Neuronal stem cell (in vitro differentiated cells): ENCODE measurements at regions not wholly inside any gene's neighbourhood (a gene's known extent, or its start where the extent isn't known, plus 50 kb on each side); places are given as distances from the start of the nearest gene placed in this dataset.

Source experiments
- DNase-seq: peaks from one replicate; pipeline ENCODE4 v3.0.0-alpha.2; 2013; ENCODE audit warnings: low spot score
- H2AFZ ChIP-seq: one replicate; pipeline ENCODE4 v1.6.1; 2013; ENCODE audit warnings: mild to moderate bottlenecking, low read length, inconsistent platforms
- H2AK5ac ChIP-seq: 2 replicates; pipeline ENCODE4 v1.6.1; 2013; ENCODE audit warnings: low read depth, mild to moderate bottlenecking, inconsistent platforms, low read length, moderate library complexity, mixed read lengths
- H2BK120ac ChIP-seq: 2 replicates; pipeline ENCODE4 v1.6.1; 2013; ENCODE audit warnings: low read depth, mild to moderate bottlenecking, inconsistent platforms, low read length, moderate library complexity, mixed read lengths
- H2BK12ac ChIP-seq: one replicate; pipeline ENCODE4 v1.6.1; 2013; ENCODE audit warnings: low read length, inconsistent platforms
- H2BK15ac ChIP-seq: 2 replicates; pipeline ENCODE4 v1.6.1; 2013; ENCODE audit warnings: mild to moderate bottlenecking, low read length, inconsistent platforms, mixed read lengths
- H2BK5ac ChIP-seq: one replicate; pipeline ENCODE4 v1.6.1; 2013; ENCODE audit warnings: inconsistent platforms, mild to moderate bottlenecking, low read length, moderate library complexity
- H3K14ac ChIP-seq: one replicate; pipeline ENCODE4 v1.6.1; 2013; ENCODE audit warnings: low read length, inconsistent platforms
- H3K18ac ChIP-seq: 2 replicates; pipeline ENCODE4 v1.6.1; 2013; ENCODE audit warnings: low read length, inconsistent platforms
- H3K23ac ChIP-seq: 2 replicates; pipeline ENCODE4 v1.6.1; 2013; ENCODE audit warnings: low read depth, mild to moderate bottlenecking, mixed read lengths, low read length, inconsistent platforms; ENCODE audit not compliant: poor library complexity
- H3K27ac ChIP-seq: replicated peaks from 3 replicates; pipeline ENCODE4 v1.5.1; 2013; ENCODE audit warnings: low read length, inconsistent platforms
- H3K27me3 ChIP-seq, 3 experiments: 2 replicates each; pipeline ENCODE4 v1.6.1; 2013; ENCODE audit warnings: low read length in 3 of 3, mild to moderate bottlenecking in 2 of 3, inconsistent platforms in 1 of 3, low read depth in 1 of 3, mixed read lengths in 1 of 3, moderate library complexity in 1 of 3; ENCODE audit not compliant: control insufficient read depth in 3 of 3, insufficient read depth in 3 of 3
- H3K36me3 ChIP-seq, 2 donors: replicated peaks in 1 of 2; 2 replicates each; pipeline ENCODE4 v1.6.1; 2013; ENCODE audit warnings: low read length in 2 of 2; ENCODE audit not compliant: control insufficient read depth in 2 of 2, insufficient read depth in 2 of 2
- H3K4ac ChIP-seq: 2 replicates; pipeline ENCODE4 v1.6.1; 2013; ENCODE audit warnings: inconsistent platforms, mild to moderate bottlenecking, low read length, moderate library complexity
- H3K4me1 ChIP-seq, 2 donors: 1 replicate in 1 of 2; 2 replicates in 1 of 2; pipeline ENCODE4 v1.6.1; 2013; ENCODE audit warnings: low read length in 2 of 2, low read depth in 1 of 2; ENCODE audit not compliant: control insufficient read depth in 2 of 2, insufficient read depth in 1 of 2
- H3K4me2 ChIP-seq: one replicate; pipeline ENCODE4 v1.6.1; 2013; ENCODE audit warnings: mild to moderate bottlenecking, low read length, inconsistent platforms; ENCODE audit not compliant: insufficient read depth, poor library complexity, severe bottlenecking
- H3K4me3 ChIP-seq, 2 donors: 2 replicates each; pipeline ENCODE4 v1.5.1; 2013; ENCODE audit warnings: low read length in 2 of 2, mild to moderate bottlenecking in 2 of 2, inconsistent platforms in 1 of 2, moderate library complexity in 1 of 2
- H3K79me1 ChIP-seq: one replicate; pipeline ENCODE4 v1.6.1; 2013; ENCODE audit warnings: low read depth, mild to moderate bottlenecking, inconsistent platforms, low read length, moderate library complexity
- H3K9ac ChIP-seq: one replicate; pipeline ENCODE4 v1.6.1; 2013; ENCODE audit warnings: mild to moderate bottlenecking, low read depth, low read length, inconsistent platforms; ENCODE audit not compliant: poor library complexity
- H3K9me3 ChIP-seq, 2 donors: replicated peaks in 1 of 2; 2 replicates each; pipeline versions ENCODE3 to v1.6.1; 2013; ENCODE audit warnings: low read length in 2 of 2, mild to moderate bottlenecking in 2 of 2, inconsistent platforms in 1 of 2, low read depth in 1 of 2, mixed read lengths in 1 of 2, moderate library complexity in 1 of 2; ENCODE audit not compliant: control insufficient read depth in 2 of 2, insufficient read depth in 1 of 2
- H4K8ac ChIP-seq: one replicate; pipeline ENCODE4 v1.6.1; 2013; ENCODE audit warnings: low read depth, mild to moderate bottlenecking, inconsistent platforms, low read length, moderate library complexity
- H4K91ac ChIP-seq: one replicate; pipeline ENCODE4 v1.6.1; 2013; ENCODE audit warnings: low read length, low read depth, mild to moderate bottlenecking, inconsistent platforms; ENCODE audit not compliant: poor library complexity
- WGBS, 2 donors: extraction: QIAGEN DNeasy Blood & Tissue Kit; methylation state at CpG; one replicate each; pipeline ENCODE4 v1.1.7; 2013; ENCODE audit warnings: missing lambda C conversion rate in 2 of 2, mixed read lengths in 1 of 2; ENCODE audit not compliant: insufficient read length in 2 of 2, insufficient replicate concordance in 1 of 2; ENCODE audit errors: extremely low coverage in 2 of 2; 5-methylcytosine and 5-hydroxymethylcytosine counted together

DNA sequence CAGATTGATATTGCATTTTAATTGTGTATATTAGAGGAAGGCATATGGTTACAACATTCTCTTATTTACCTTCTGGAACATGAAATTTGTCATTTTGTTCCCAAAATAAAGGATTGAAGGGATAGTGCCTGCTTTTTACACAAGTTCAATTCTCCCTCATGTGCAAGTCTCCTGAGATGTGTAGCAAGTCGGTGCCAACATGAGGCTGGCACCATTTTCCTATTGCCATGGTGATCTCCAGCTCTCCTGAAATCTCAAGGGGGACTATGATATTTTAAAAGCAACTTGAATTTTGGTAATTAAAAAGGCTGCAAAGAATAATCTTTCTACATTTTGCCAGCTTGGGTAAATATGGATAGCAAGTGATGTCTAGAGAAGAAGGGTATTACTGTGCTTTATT is 693.3 kb upstream of the WWC1 start:
- Histone ChIP-seq H2AFZ (no peak overlapping the region), H3K14ac (no peak overlapping the region), H3K27ac (no peak overlapping the region), H3K4me1 (peaks cover 0 to 3% of the 10 kb centered on the region in 2 donors), H3K23ac (no peak overlapping the region), H3K79me1 (no peaks in the 10 kb centered on the region), H2BK12ac (no peak overlapping the region), H3K4ac (no peak overlapping the region), H2BK15ac (no peak overlapping the region), H3K18ac (no peak overlapping the region), H3K4me2 (no peak overlapping the region), H3K36me3 (no peaks in the 10 kb centered on the region), H2BK120ac (no peak overlapping the region), H4K91ac (no peak overlapping the region), H4K8ac (no peak overlapping the region), H3K4me3 (no peak overlapping the region), H3K9ac (no peak overlapping the region), H3K27me3 (no peaks in the 10 kb centered on the region), H3K9me3 (no peaks in the 10 kb centered on the region), H2BK5ac (no peak overlapping the region), H2AK5ac (no peak overlapping the region)
- no peak for DNase-seq
- no CpG with 5 or more reads among the region's 1 CpG for WGBS, 2 donors

DNA sequence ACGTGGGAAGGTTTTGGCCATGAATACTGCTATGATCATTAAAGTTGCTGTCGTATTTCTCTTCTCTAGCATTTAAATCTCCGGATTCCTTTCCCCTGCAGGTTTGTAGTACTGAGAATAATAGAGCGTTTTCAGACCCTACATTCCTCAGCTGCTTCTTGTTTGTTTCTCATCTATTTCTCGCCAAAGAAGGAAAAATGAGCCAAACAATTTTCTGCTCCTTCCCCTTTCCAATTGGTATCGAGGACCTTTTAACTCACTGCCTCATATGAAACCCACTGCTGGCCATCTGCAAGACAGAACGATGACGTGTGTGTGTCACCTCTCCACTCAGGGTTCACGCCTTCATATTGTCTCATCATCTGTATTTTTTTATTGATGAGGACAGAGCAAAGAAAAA is 689.4 kb upstream of the WWC1 start:
- H3K4me3 ChIP-seq: no peak overlapping the region
- H2AFZ ChIP-seq: no peak overlapping the region
- H3K23ac ChIP-seq: no peak overlapping the region
- no peak for DNase-seq
- H2BK12ac ChIP-seq: no peak overlapping the region
- H2BK15ac ChIP-seq: no peak overlapping the region
- H2AK5ac ChIP-seq: no peak overlapping the region
- H3K18ac ChIP-seq: no peak overlapping the region
- H3K27me3 ChIP-seq: no peaks in the 10 kb centered on the region
- no CpG with 5 or more reads among the region's 9 CpGs for WGBS, 2 donors
- no peaks in the 10 kb centered on the region for H3K9me3 ChIP-seq
- H3K36me3 ChIP-seq: no peaks in the 10 kb centered on the region
- H2BK5ac ChIP-seq: no peak overlapping the region
- H2BK120ac ChIP-seq: no peak overlapping the region
- H4K8ac ChIP-seq: no peak overlapping the region
- no peak overlapping the region for H3K4me2 ChIP-seq
- no peak overlapping the region for H3K9ac ChIP-seq
- no peak overlapping the region for H3K27ac ChIP-seq
- no peaks in the 10 kb centered on the region for H3K79me1 ChIP-seq
- H3K4ac ChIP-seq: no peak overlapping the region
- H3K4me1 ChIP-seq: peaks cover 0 to 3% of the 10 kb centered on the region in 2 donors
- H3K14ac ChIP-seq: no peak overlapping the region
- H4K91ac ChIP-seq: no peak overlapping the region

DNA sequence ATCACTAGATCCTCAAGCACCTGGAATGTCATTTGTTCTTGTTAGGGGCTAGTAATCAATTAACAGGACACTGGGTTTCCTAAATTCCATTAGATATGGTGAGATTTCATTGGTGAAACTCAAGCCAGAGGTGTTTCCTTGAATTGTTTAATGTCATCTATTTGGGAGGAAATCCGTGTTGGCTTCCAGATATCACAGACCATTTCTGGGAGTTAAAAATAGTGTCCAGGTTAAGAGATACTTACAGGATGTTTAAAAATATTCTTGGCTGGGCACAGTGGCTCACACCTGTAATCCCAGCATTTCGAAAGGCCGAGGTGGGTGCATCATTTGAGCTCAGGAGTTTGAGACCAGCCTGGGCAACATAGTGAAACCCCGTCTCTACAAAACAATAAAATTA is 688.3 kb upstream of the WWC1 start:
- WGBS, 2 donors: no CpG with 5 or more reads among the region's 4 CpGs
- Histone ChIP-seq H3K9ac (no peak overlapping the region), H2BK5ac (no peak overlapping the region), H4K8ac (no peak overlapping the region), H3K14ac (no peak overlapping the region), H3K4me1 (peaks cover 0 to 3% of the 10 kb centered on the region in 2 donors), H2BK15ac (no peak overlapping the region), H3K4me3 (no peak overlapping the region), H3K27ac (no peak overlapping the region), H3K18ac (no peak overlapping the region), H3K36me3 (no peaks in the 10 kb centered on the region), H2AK5ac (no peak overlapping the region), H4K91ac (no peak overlapping the region), H3K79me1 (no peaks in the 10 kb centered on the region), H3K9me3 (no peaks in the 10 kb centered on the region), H3K23ac (no peak overlapping the region), H2AFZ (no peak overlapping the region), H3K4ac (no peak overlapping the region), H3K27me3 (no peaks in the 10 kb centered on the region), H3K4me2 (no peak overlapping the region), H2BK120ac (no peak overlapping the region), H2BK12ac (no peak overlapping the region)
- DNase-seq: no peak

DNA sequence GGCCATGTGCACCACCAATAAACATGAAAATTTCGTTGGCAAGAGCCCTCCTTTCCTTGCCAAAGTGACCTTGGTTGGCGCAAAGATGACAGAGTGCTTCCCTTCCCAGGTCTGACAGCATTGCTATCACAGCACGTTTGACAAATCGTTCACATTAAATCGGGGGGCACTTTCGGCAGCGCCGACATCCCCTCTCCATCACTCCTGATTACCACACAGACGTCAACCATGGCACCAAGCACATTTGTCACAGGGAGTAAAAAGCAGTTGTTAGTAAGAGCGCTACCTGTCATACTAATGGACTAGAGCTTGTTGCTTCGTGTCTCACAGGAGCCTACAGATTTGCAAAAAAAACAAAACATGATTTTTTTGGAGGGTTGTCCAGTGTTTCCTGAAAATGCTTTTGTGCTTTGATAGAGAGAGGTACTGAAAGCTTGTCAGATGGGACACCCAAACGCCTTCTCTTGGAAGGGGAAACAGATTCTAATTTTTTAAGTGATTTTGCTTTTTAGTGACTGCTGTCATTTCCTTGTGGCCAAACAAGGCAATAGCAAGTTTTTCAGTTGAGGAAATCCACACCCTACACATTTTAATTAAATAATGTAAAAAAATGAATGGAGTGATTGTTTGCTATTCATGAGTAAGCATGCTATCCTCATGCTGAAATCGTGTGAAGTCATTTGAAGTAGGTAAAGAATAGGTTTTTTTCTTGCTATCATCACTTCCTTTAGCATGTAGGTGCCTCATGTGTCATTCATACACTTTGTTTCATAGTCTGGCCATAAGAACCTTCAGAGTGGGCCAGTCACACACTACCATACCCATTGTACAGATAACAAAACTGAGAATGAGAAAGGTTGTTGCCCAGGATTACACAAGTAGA is 682.8 kb upstream of the WWC1 start:
- H4K91ac ChIP-seq: no peak overlapping the region
- H3K4me2 ChIP-seq: no peak overlapping the region
- no peak overlapping the region for H3K14ac ChIP-seq
- no peak overlapping the region for H2BK15ac ChIP-seq
- no peaks in the 10 kb centered on the region for H3K36me3 ChIP-seq
- no peak overlapping the region for H2AK5ac ChIP-seq
- H2BK12ac ChIP-seq: no peak overlapping the region
- no peak overlapping the region for H2BK5ac ChIP-seq
- H3K4me3 ChIP-seq: no peak overlapping the region
- no peak for DNase-seq
- H3K27me3 ChIP-seq: no peaks in the 10 kb centered on the region
- no peak overlapping the region for H2BK120ac ChIP-seq
- no peak overlapping the region for H3K27ac ChIP-seq
- H3K79me1 ChIP-seq: no peaks in the 10 kb centered on the region
- no peak overlapping the region for H3K4ac ChIP-seq
- H3K4me1 ChIP-seq: peaks cover 0 to 2% of the 10 kb centered on the region in 2 donors
- H4K8ac ChIP-seq: no peak overlapping the region
- no CpG with 5 or more reads among the region's 13 CpGs for WGBS, 2 donors
- H2AFZ ChIP-seq: no peak overlapping the region
- H3K23ac ChIP-seq: no peak overlapping the region
- H3K9ac ChIP-seq: no peak overlapping the region
- peak overlapping the region; percentile 49 for H3K18ac ChIP-seq
- peaks cover 0 to 2% of the 10 kb centered on the region in 2 donors for H3K9me3 ChIP-seq
